ENCODE measurements at regions not wholly inside any gene's neighbourhood (a gene's known extent, or its start where the extent isn't known, plus 50 kb on each side); places are given as distances from the start of the nearest gene placed in this dataset.

GRCh38 chr12:24113701-24114100 lies 164.2 kb upstream of the SOX5 start:
- Histone ChIP-seq H3K9me3 (no peaks in the 10 kb centered on the region), H3K4me3 (no peak overlapping the region), H3K27me3 (ENCODE audit: low read depth) (no peaks in the 10 kb centered on the region), H3K27ac (no peak overlapping the region), H3K4me1 (no peaks in the 10 kb centered on the region), H3K36me3 (no peaks in the 10 kb centered on the region)
- DNase-seq = no peak
- TF ChIP-seq CTCF (IDR thresholded peaks at IDR 0.05) = no peak
- ATAC-seq = no peak
- intact Hi-C loops (cut with DNase I) = no loop called here

- ATAC-seq (no peak), DNase-seq (no peak)
- Histone ChIP-seq H3K4me3 (no peak overlapping the region), H3K27ac (no peak overlapping the region), H3K9me3 (no peaks in the 10 kb centered on the region), H3K4me1 (no peaks in the 10 kb centered on the region), H3K36me3 (no peaks in the 10 kb centered on the region), H3K27me3 (ENCODE audit: low read depth) (no peaks in the 10 kb centered on the region)
- no peak for TF ChIP-seq CTCF (IDR thresholded peaks at IDR 0.05)
- intact Hi-C loops (cut with DNase I) = no loop called here
Measured at GRCh38 chr12:24111616-24112015, 162.1 kb upstream of the SOX5 start.

GRCh38 chr12:24111086-24111485 lies 161.6 kb upstream of the SOX5 start:
- no peak overlapping the region for H3K27ac ChIP-seq
- no peaks in the 10 kb centered on the region for H3K27me3 ChIP-seq (ENCODE audit: low read depth)
- no peak for TF ChIP-seq CTCF (IDR thresholded peaks at IDR 0.05)
- no peaks in the 10 kb centered on the region for H3K36me3 ChIP-seq
- ATAC-seq (no peak), DNase-seq (no peak)
- intact Hi-C loops (cut with DNase I) = no loop called here
- no peaks in the 10 kb centered on the region for H3K4me1 ChIP-seq
- no peak overlapping the region for H3K4me3 ChIP-seq
- no peaks in the 10 kb centered on the region for H3K9me3 ChIP-seq

DNA sequence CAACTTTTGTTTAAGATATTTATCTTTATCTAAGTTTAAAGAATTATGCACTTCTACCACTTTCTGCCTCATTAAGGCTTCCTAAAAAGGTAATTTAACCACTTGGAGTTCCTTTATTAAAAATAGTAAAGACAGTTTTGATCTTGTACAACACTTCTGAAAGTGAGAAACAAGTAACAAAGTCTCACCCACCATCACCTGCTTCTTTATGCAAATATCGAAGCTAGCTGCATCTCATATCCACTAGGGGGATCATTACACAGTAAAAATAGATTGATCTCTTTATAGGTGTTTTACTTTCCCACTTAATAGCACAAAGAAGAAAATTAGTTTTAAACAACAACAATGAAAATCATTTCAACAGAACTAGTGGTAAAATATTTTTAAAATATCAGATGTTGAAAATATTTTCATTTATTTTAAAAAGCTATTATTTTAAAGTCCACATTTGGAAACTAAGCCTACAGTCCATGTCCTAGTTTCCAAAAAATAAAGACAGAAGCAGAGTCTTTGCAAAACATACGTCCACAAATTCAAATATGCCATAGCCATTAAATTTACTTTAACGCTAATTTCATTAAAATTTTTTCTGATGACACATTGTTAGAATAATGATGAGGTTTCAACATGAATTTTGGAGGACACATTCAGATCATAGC lies 160.0 kb upstream of the SOX5 start:
- H3K27me3 ChIP-seq (ENCODE audit: low read depth) = no peaks in the 10 kb centered on the region
- no peaks in the 10 kb centered on the region for H3K9me3 ChIP-seq
- no peak overlapping the region for H3K27ac ChIP-seq
- DNase-seq (no peak), ATAC-seq (no peak)
- no peak overlapping the region for H3K4me3 ChIP-seq
- intact Hi-C loops (cut with DNase I) = no loop called here
- H3K36me3 ChIP-seq = no peaks in the 10 kb centered on the region
- H3K4me1 ChIP-seq = no peaks in the 10 kb centered on the region
- TF ChIP-seq CTCF (IDR thresholded peaks at IDR 0.05) = peak; percentile 45

DNA sequence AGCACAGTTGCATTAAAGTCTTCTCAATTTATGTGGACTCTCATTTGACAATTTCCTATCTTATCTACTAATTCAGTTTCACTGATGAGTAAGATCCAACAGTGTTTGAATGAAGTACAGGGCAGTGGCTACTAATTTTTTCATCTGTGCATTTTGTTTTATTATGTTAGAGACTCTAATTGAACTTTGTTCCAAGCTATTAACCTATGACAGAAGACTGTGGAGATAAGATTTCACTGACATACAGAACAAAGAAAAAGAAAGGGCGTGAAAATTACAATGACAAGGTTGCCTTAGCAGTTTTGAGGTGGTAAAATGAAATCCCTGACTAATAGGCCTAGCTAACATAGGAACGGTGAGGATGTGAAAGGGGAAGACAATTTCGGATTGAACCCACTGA lies 153.2 kb upstream of the SOX5 start:
- TF ChIP-seq CTCF (IDR thresholded peaks at IDR 0.05) = no peak
- no peaks in the 10 kb centered on the region for H3K4me1 ChIP-seq
- H3K4me3 ChIP-seq = no peak overlapping the region
- intact Hi-C loops (cut with DNase I) = no loop called here
- ATAC-seq (no peak), DNase-seq (no peak)
- H3K27ac ChIP-seq = no peak overlapping the region
- H3K36me3 ChIP-seq = no peaks in the 10 kb centered on the region
- H3K9me3 ChIP-seq = no peaks in the 10 kb centered on the region
- no peaks in the 10 kb centered on the region for H3K27me3 ChIP-seq (ENCODE audit: low read depth)

All from lower lobe of right lung (tissue), 2 donors.